ENCODE measurements at regions not wholly inside any gene's neighbourhood (a gene's known extent, or its start where the extent isn't known, plus 50 kb on each side); places are given as distances from the start of the nearest gene placed in this dataset.

GRCh38 chr1:86227026-86227425 is 70.5 kb upstream of the COL24A1 start:
- TF ChIP-seq POLR2A (IDR thresholded peaks at IDR 0.05; ENCODE audit: low read depth, low read length): no peak
- no peak for TF ChIP-seq EZH2 (IDR thresholded peaks at IDR 0.05; ENCODE audit: borderline replicate concordance, low read depth, low read length, severe bottlenecking)
- TF ChIP-seq CTCF (IDR thresholded peaks at IDR 0.05; ENCODE audit: extremely low read depth in 1 of 2, insufficient read depth in 1 of 2, low read depth in 1 of 2, low read length in 2 of 2): no peak
- TF ChIP-seq GATA2 (IDR thresholded peaks at IDR 0.05; ENCODE audit: insufficient read depth, insufficient read length, low read depth, low read length): no peak
- TF ChIP-seq, protein P1, sequence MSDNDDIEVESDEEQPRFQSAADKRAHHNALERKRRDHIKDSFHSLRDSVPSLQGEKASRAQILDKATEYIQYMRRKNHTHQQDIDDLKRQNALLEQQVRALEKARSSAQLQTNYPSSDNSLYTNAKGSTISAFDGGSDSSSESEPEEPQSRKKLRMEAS (IDR thresholded peaks at IDR 0.05; ENCODE audit: insufficient read depth, insufficient read length): no peak
- TF ChIP-seq JUN (IDR thresholded peaks at IDR 0.05; ENCODE audit: borderline replicate concordance, insufficient read depth, insufficient read length, low read depth): no peak

Measured in endothelial cell of umbilical vein (primary cell).